ENCODE measurements at regions not wholly inside any gene's neighbourhood (a gene's known extent, or its start where the extent isn't known, plus 50 kb on each side); places are given as distances from the start of the nearest gene placed in this dataset.

DNA sequence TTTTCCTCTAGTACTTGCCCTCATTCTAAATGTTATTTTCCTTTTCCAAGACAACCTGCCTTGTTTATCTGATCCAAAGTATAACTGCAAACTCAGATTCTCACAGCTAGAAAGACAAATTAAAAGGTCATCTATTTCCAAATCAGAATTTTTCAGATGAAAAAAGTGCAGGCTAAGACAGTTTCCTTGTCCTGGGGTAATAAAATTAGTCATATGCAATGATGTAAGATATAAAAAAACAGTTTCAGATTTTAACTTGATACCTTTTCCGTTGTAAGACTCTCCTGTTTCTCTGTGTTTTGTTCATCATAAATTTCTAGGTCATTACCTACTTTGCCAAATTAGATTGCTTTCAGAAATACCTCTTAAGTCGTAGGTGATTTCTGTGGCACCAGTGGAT is 238.4 kb upstream of the PEX5L start:
- no peaks in the 10 kb centered on the region for H3K79me2 ChIP-seq (replicated peaks; ENCODE audit: insufficient read depth)
- no peak for DNase-seq (ENCODE audit: low spot score)
- H3K9me3 Mint-ChIP-seq: peaks cover 4% of the 10 kb centered on the region; the same call in 2 of the 3 replicates
- no peaks in the 10 kb centered on the region for H3K36me3 Mint-ChIP-seq (ENCODE audit: low read depth)
- no peaks in the 10 kb centered on the region for H3K36me3 ChIP-seq (ENCODE audit: insufficient read depth)
- H3K9me2 ChIP-seq (ENCODE audit: insufficient read depth): no peaks in the 10 kb centered on the region
- no peaks in the 10 kb centered on the region for H3F3A ChIP-seq (replicated peaks; ENCODE audit: low read depth)
- no peaks in the 10 kb centered on the region for H3K27me3 Mint-ChIP-seq (ENCODE audit: insufficient read depth, low read depth, poor library complexity)
- no peak overlapping the region for H3K4me3 ChIP-seq
- no peak overlapping the region for H3K4me2 ChIP-seq
- no peaks in the 10 kb centered on the region for H3K4me1 ChIP-seq (ENCODE audit: insufficient read depth)
- H3K27ac Mint-ChIP-seq: no peak overlapping the region
- ATAC-seq: no peak
- TF ChIP-seq STAT1 (IDR thresholded peaks at IDR 0.05; ENCODE audit: unreplicated experiment): no peak
- TF ChIP-seq, protein P1, sequence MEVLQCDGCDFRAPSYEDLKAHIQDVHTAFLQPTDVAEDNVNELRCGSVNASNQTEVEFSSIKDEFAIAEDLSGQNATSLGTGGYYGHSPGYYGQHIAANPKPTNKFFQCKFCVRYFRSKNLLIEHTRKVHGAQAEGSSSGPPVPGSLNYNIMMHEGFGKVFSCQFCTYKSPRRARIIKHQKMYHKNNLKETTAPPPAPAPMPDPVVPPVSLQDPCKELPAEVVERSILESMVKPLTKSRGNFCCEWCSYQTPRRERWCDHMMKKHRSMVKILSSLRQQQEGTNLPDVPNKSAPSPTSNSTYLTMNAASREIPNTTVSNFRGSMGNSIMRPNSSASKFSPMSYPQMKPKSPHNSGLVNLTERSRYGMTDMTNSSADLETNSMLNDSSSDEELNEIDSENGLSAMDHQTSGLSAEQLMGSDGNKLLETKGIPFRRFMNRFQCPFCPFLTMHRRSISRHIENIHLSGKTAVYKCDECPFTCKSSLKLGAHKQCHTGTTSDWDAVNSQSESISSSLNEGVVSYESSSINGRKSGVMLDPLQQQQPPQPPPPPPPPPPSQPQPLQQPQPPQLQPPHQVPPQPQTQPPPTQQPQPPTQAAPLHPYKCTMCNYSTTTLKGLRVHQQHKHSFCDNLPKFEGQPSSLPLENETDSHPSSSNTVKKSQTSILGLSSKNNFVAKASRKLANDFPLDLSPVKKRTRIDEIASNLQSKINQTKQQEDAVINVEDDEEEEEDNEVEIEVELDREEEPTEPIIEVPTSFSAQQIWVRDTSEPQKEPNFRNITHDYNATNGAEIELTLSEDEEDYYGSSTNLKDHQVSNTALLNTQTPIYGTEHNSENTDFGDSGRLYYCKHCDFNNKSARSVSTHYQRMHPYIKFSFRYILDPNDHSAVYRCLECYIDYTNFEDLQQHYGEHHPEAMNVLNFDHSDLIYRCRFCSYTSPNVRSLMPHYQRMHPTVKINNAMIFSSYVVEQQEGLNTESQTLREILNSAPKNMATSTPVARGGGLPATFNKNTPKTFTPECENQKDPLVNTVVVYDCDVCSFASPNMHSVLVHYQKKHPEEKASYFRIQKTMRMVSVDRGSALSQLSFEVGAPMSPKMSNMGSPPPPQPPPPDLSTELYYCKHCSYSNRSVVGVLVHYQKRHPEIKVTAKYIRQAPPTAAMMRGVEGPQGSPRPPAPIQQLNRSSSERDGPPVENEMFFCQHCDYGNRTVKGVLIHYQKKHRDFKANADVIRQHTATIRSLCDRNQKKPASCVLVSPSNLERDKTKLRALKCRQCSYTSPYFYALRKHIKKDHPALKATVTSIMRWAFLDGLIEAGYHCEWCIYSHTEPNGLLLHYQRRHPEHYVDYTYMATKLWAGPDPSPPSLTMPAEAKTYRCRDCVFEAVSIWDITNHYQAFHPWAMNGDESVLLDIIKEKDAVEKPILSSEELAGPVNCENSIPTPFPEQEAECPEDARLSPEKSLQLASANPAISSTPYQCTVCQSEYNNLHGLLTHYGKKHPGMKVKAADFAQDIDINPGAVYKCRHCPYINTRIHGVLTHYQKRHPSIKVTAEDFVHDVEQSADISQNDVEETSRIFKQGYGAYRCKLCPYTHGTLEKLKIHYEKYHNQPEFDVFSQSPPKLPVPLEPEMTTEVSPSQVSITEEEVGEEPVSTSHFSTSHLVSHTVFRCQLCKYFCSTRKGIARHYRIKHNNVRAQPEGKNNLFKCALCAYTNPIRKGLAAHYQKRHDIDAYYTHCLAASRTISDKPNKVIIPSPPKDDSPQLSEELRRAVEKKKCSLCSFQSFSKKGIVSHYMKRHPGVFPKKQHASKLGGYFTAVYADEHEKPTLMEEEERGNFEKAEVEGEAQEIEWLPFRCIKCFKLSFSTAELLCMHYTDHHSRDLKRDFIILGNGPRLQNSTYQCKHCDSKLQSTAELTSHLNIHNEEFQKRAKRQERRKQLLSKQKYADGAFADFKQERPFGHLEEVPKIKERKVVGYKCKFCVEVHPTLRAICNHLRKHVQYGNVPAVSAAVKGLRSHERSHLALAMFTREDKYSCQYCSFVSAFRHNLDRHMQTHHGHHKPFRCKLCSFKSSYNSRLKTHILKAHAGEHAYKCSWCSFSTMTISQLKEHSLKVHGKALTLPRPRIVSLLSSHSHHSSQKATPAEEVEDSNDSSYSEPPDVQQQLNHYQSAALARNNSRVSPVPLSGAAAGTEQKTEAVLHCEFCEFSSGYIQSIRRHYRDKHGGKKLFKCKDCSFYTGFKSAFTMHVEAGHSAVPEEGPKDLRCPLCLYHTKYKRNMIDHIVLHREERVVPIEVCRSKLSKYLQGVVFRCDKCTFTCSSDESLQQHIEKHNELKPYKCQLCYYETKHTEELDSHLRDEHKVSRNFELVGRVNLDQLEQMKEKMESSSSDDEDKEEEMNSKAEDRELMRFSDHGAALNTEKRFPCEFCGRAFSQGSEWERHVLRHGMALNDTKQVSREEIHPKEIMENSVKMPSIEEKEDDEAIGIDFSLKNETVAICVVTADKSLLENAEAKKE (CRISPR knock-in tag; IDR thresholded peaks at IDR 0.05): no peak
- TF ChIP-seq, protein P2, sequence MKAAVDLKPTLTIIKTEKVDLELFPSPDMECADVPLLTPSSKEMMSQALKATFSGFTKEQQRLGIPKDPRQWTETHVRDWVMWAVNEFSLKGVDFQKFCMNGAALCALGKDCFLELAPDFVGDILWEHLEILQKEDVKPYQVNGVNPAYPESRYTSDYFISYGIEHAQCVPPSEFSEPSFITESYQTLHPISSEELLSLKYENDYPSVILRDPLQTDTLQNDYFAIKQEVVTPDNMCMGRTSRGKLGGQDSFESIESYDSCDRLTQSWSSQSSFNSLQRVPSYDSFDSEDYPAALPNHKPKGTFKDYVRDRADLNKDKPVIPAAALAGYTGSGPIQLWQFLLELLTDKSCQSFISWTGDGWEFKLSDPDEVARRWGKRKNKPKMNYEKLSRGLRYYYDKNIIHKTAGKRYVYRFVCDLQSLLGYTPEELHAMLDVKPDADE (IDR thresholded peaks at IDR 0.05): no peak
- TF ChIP-seq EZH2phosphoT487 (IDR thresholded peaks at IDR 0.05; ENCODE audit: unreplicated experiment): no peak
- TF ChIP-seq, protein P3, sequence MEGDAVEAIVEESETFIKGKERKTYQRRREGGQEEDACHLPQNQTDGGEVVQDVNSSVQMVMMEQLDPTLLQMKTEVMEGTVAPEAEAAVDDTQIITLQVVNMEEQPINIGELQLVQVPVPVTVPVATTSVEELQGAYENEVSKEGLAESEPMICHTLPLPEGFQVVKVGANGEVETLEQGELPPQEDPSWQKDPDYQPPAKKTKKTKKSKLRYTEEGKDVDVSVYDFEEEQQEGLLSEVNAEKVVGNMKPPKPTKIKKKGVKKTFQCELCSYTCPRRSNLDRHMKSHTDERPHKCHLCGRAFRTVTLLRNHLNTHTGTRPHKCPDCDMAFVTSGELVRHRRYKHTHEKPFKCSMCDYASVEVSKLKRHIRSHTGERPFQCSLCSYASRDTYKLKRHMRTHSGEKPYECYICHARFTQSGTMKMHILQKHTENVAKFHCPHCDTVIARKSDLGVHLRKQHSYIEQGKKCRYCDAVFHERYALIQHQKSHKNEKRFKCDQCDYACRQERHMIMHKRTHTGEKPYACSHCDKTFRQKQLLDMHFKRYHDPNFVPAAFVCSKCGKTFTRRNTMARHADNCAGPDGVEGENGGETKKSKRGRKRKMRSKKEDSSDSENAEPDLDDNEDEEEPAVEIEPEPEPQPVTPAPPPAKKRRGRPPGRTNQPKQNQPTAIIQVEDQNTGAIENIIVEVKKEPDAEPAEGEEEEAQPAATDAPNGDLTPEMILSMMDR (conservative IDR thresholded peaks at IDR 0.05; ENCODE audit: low read depth in 2 of 2): no peak
- TF ChIP-seq NANOG (IDR thresholded peaks at IDR 0.05; ENCODE audit: borderline replicate concordance): no peak
- no peak for TF ChIP-seq CREB1 (CRISPR knock-in tag; IDR thresholded peaks at IDR 0.05; ENCODE audit: low read depth)
- TF ChIP-seq, protein P4, sequence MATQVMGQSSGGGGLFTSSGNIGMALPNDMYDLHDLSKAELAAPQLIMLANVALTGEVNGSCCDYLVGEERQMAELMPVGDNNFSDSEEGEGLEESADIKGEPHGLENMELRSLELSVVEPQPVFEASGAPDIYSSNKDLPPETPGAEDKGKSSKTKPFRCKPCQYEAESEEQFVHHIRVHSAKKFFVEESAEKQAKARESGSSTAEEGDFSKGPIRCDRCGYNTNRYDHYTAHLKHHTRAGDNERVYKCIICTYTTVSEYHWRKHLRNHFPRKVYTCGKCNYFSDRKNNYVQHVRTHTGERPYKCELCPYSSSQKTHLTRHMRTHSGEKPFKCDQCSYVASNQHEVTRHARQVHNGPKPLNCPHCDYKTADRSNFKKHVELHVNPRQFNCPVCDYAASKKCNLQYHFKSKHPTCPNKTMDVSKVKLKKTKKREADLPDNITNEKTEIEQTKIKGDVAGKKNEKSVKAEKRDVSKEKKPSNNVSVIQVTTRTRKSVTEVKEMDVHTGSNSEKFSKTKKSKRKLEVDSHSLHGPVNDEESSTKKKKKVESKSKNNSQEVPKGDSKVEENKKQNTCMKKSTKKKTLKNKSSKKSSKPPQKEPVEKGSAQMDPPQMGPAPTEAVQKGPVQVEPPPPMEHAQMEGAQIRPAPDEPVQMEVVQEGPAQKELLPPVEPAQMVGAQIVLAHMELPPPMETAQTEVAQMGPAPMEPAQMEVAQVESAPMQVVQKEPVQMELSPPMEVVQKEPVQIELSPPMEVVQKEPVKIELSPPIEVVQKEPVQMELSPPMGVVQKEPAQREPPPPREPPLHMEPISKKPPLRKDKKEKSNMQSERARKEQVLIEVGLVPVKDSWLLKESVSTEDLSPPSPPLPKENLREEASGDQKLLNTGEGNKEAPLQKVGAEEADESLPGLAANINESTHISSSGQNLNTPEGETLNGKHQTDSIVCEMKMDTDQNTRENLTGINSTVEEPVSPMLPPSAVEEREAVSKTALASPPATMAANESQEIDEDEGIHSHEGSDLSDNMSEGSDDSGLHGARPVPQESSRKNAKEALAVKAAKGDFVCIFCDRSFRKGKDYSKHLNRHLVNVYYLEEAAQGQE (IDR thresholded peaks at IDR 0.05; ENCODE audit: unreplicated experiment): no peak
- TF ChIP-seq JUNB (IDR thresholded peaks at IDR 0.05; ENCODE audit: unreplicated experiment): no peak
- no peak for TF ChIP-seq ZNF114 (CRISPR knock-in tag; IDR thresholded peaks at IDR 0.05)
- no peak for TF ChIP-seq POLR2AphosphoS5 (IDR thresholded peaks at IDR 0.05; ENCODE audit: low read depth)
- no peak for TF ChIP-seq ZNF331 (CRISPR knock-in tag; IDR thresholded peaks at IDR 0.05; ENCODE audit: low read depth)
- TF ChIP-seq EZH2 (IDR thresholded peaks at IDR 0.05; ENCODE audit: low read depth, unreplicated experiment): no peak
- H4K20me1 ChIP-seq (replicated peaks; ENCODE audit: insufficient read depth): no peaks in the 10 kb centered on the region
- H3K27me3 ChIP-seq (ENCODE audit: insufficient read depth): no peaks in the 10 kb centered on the region
- H3K4me3 Mint-ChIP-seq: no peak overlapping the region
- no peak overlapping the region for H3K27ac ChIP-seq (ENCODE audit: low read depth)
- peaks cover 2% of the 10 kb centered on the region for H3K4me1 Mint-ChIP-seq
- H2AFZ ChIP-seq: peak overlapping the region; percentile 1; the same call in 1 of the 2 replicates

Measured in GM23338 (cell line).